HepG2 (cell line): ENCODE measurements at regions not wholly inside any gene's neighbourhood (a gene's known extent, or its start where the extent isn't known, plus 50 kb on each side); places are given as distances from the start of the nearest gene placed in this dataset.

Experiments
- FOXA1 ChIP-seq, 2 experiments: fragments of 450-650 bp in 1 of 2; sonication (generic) in 1 of 2; formaldehyde crosslinking in 1 of 2; IDR thresholded peaks; 2 replicates each; pipeline versions ENCODE4 v1.4.0 to v1.6.1; 2016 to 2020; ENCODE audit warnings: missing genetic modification reagents in 1 of 2
- FOXK1 ChIP-seq: sonication (generic); formaldehyde crosslinking; IDR thresholded peaks from 2 replicates; pipeline ENCODE4 v1.4.0; 2020; ENCODE audit warnings: low read depth, missing genetic modification reagents, borderline replicate concordance
- GMEB2 ChIP-seq: IDR thresholded peaks from 2 replicates; pipeline ENCODE4 v1.6.1; 2016; ENCODE audit warnings: missing biosample characterization, missing genetic modification reagents, low read depth
- HNF4A ChIP-seq: sonication (generic); formaldehyde crosslinking; IDR thresholded peaks from 2 replicates; pipeline ENCODE4 v1.4.0; 2020; ENCODE audit warnings: missing genetic modification reagents
- HNF4G ChIP-seq, 2 experiments: sonication (generic) in 1 of 2; formaldehyde crosslinking in 1 of 2; IDR thresholded peaks; 2 replicates each; pipeline versions ENCODE4 v1.4.0 to v1.6.1; 2011 to 2020; ENCODE audit warnings: borderline replicate concordance in 2 of 2, low read depth in 2 of 2, mild to moderate bottlenecking in 2 of 2, low read length in 1 of 2, missing genetic modification reagents in 1 of 2, moderate library complexity in 1 of 2
- KLF16 ChIP-seq, 2 experiments: sonication (generic) in 1 of 2; formaldehyde crosslinking in 1 of 2; IDR thresholded peaks; 2 replicates each; pipeline versions ENCODE4 v1.6.1 to v1.8.0; 2016 to 2023; ENCODE audit warnings: missing genetic modification reagents in 2 of 2, missing compliant biosample characterization in 1 of 2
- NFE2 ChIP-seq: sonication (generic); formaldehyde crosslinking; IDR thresholded peaks from 2 replicates; pipeline ENCODE4 v1.4.0; 2020; ENCODE audit warnings: missing genetic modification reagents
- NFYB ChIP-seq: sonication (generic); formaldehyde crosslinking; IDR thresholded peaks from 2 replicates; pipeline ENCODE4 v1.4.0; 2020; ENCODE audit warnings: missing genetic modification reagents
- RBAK ChIP-seq: sonication (generic); formaldehyde crosslinking; IDR thresholded peaks from 2 replicates; pipeline ENCODE4 v1.5.1; 2020; ENCODE audit warnings: mild to moderate bottlenecking, missing genetic modification reagents
- SALL1 ChIP-seq: sonication (generic); formaldehyde crosslinking; IDR thresholded peaks from 2 replicates; pipeline ENCODE4 v1.8.0; 2022; ENCODE audit warnings: mild to moderate bottlenecking, missing genetic modification reagents
- SATB2 ChIP-seq: sonication (generic); formaldehyde crosslinking; IDR thresholded peaks from 2 replicates; pipeline ENCODE4 v1.5.0; 2020; ENCODE audit warnings: missing genetic modification reagents
- SOX5 ChIP-seq: IDR thresholded peaks from 2 replicates; pipeline ENCODE4 v1.6.1; 2016; ENCODE audit warnings: borderline replicate concordance
- ZBTB43 ChIP-seq: sonication (generic); formaldehyde crosslinking; conservative IDR thresholded peaks from 2 replicates; pipeline ENCODE4 v1.4.0; 2020; ENCODE audit warnings: missing genetic modification reagents
- ZNF546 ChIP-seq: sonication (generic); formaldehyde crosslinking; conservative IDR thresholded peaks from 2 replicates; pipeline ENCODE4 v1.8.1; 2023; ENCODE audit warnings: mild to moderate bottlenecking, missing genetic modification reagents
- ZNF558 ChIP-seq: sonication (generic); formaldehyde crosslinking; IDR thresholded peaks from 2 replicates; pipeline ENCODE4 v1.9.0; 2022; ENCODE audit warnings: mild to moderate bottlenecking, missing genetic modification reagents, borderline replicate concordance
- ZNF83 ChIP-seq: sonication (generic); formaldehyde crosslinking; IDR thresholded peaks from 2 replicates; pipeline ENCODE4 v1.4.0; 2020; ENCODE audit warnings: missing genetic modification reagents, mild to moderate bottlenecking, borderline replicate concordance
- TF ChIP-seq, protein P1 (sequence below): sonication (generic); formaldehyde crosslinking; conservative IDR thresholded peaks from 2 replicates; pipeline ENCODE4 v1.4.0; 2020; ENCODE audit warnings: mild to moderate bottlenecking, missing genetic modification reagents, moderate library complexity
- TF ChIP-seq, protein P2 (sequence below): sonication (generic); formaldehyde crosslinking; IDR thresholded peaks from 2 replicates; pipeline ENCODE4 v1.5.1; 2020; ENCODE audit warnings: missing genetic modification reagents, mild to moderate bottlenecking, borderline replicate concordance
- TF ChIP-seq, protein P3 (sequence below): sonication (generic); formaldehyde crosslinking; IDR thresholded peaks from 2 replicates; pipeline ENCODE4 v1.4.0; 2020; ENCODE audit warnings: missing genetic modification reagents

- TF ChIP-seq NFYB (no peak), ZNF83 (CRISPR knock-in tag) (no peak), KLF16 (CRISPR knock-in tag; IDR thresholded peaks at IDR 0.05) (no peak), ZBTB43 (no peak), ZNF558 (CRISPR knock-in tag) (no peak), ZNF546 (CRISPR knock-in tag) (peak; percentile 61; the same call in 1 of the 2 replicates), SATB2 (CRISPR knock-in tag) (no peak), FOXA1 (IDR thresholded peaks at IDR 0.05) (no peak), FOXA1 (CRISPR knock-in tag; IDR thresholded peaks at IDR 0.05) (no peak), NFE2 (no peak), HNF4A (CRISPR knock-in tag) (peak; percentile 82), FOXK1 (CRISPR knock-in tag) (no peak), HNF4G (IDR thresholded peaks at IDR 0.05; ENCODE audit: borderline replicate concordance, low read depth, low read length) (peak; percentile 53; the same call in 1 of the 2 replicates), HNF4G (CRISPR knock-in tag; IDR thresholded peaks at IDR 0.05; ENCODE audit: borderline replicate concordance, low read depth) (no peak), RBAK (CRISPR knock-in tag) (0 out of 2 replicates have a peak, but pooled peaks have one; percentile 14), SOX5 (peak; percentile 45), SALL1 (CRISPR knock-in tag) (peak; percentile 51; the same call in 1 of the 2 replicates), GMEB2 (CRISPR knock-in tag) (no peak)
- TF ChIP-seq, protein P1, sequence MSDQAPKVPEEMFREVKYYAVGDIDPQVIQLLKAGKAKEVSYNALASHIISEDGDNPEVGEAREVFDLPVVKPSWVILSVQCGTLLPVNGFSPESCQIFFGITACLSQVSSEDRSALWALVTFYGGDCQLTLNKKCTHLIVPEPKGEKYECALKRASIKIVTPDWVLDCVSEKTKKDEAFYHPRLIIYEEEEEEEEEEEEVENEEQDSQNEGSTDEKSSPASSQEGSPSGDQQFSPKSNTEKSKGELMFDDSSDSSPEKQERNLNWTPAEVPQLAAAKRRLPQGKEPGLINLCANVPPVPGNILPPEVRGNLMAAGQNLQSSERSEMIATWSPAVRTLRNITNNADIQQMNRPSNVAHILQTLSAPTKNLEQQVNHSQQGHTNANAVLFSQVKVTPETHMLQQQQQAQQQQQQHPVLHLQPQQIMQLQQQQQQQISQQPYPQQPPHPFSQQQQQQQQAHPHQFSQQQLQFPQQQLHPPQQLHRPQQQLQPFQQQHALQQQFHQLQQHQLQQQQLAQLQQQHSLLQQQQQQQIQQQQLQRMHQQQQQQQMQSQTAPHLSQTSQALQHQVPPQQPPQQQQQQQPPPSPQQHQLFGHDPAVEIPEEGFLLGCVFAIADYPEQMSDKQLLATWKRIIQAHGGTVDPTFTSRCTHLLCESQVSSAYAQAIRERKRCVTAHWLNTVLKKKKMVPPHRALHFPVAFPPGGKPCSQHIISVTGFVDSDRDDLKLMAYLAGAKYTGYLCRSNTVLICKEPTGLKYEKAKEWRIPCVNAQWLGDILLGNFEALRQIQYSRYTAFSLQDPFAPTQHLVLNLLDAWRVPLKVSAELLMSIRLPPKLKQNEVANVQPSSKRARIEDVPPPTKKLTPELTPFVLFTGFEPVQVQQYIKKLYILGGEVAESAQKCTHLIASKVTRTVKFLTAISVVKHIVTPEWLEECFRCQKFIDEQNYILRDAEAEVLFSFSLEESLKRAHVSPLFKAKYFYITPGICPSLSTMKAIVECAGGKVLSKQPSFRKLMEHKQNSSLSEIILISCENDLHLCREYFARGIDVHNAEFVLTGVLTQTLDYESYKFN (CRISPR knock-in tag): peak; percentile 26; the same call in 1 of the 2 replicates
- TF ChIP-seq, protein P2, sequence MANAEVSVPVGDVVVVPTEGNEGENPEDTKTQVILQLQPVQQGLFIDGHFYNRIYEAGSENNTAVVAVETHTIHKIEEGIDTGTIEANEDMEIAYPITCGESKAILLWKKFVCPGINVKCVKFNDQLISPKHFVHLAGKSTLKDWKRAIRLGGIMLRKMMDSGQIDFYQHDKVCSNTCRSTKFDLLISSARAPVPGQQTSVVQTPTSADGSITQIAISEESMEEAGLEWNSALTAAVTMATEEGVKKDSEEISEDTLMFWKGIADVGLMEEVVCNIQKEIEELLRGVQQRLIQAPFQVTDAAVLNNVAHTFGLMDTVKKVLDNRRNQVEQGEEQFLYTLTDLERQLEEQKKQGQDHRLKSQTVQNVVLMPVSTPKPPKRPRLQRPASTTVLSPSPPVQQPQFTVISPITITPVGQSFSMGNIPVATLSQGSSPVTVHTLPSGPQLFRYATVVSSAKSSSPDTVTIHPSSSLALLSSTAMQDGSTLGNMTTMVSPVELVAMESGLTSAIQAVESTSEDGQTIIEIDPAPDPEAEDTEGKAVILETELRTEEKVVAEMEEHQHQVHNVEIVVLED: no peak
- TF ChIP-seq, protein P3, sequence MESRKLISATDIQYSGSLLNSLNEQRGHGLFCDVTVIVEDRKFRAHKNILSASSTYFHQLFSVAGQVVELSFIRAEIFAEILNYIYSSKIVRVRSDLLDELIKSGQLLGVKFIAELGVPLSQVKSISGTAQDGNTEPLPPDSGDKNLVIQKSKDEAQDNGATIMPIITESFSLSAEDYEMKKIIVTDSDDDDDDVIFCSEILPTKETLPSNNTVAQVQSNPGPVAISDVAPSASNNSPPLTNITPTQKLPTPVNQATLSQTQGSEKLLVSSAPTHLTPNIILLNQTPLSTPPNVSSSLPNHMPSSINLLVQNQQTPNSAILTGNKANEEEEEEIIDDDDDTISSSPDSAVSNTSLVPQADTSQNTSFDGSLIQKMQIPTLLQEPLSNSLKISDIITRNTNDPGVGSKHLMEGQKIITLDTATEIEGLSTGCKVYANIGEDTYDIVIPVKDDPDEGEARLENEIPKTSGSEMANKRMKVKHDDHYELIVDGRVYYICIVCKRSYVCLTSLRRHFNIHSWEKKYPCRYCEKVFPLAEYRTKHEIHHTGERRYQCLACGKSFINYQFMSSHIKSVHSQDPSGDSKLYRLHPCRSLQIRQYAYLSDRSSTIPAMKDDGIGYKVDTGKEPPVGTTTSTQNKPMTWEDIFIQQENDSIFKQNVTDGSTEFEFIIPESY (CRISPR knock-in tag): 0 out of 2 replicates have a peak, but pooled peaks have one; percentile 21
These were observed 96.7 kb upstream of the SEMA6A start (continued) for GRCh38 chr5:116671211-116671736.
